ENCODE measurements at regions not wholly inside any gene's neighbourhood (a gene's known extent, or its start where the extent isn't known, plus 50 kb on each side); places are given as distances from the start of the nearest gene placed in this dataset.
"Not testable (repeated sequence)": the region's sequence is repeated elsewhere in the genome, so short reads cannot be mapped to it uniquely, and the experiment has no call there.

GRCh38 chr2:201568217-201568820 is 75.0 kb downstream of the TMEM237 start:
- DNase-seq: no peak

- DNase-seq: peak; percentile 14
Measured at GRCh38 chr2:201559067-201559710, 84.1 kb downstream of the TMEM237 start.

GRCh38 chr2:201558665-201559064 is 84.6 kb downstream of the TMEM237 start:
- no peak for DNase-seq

GRCh38 chr2:201558232-201558631 is 85.1 kb downstream of the TMEM237 start:
- no peak for DNase-seq

GRCh38 chr2:201551901-201552300 is 91.4 kb downstream of the TMEM237 start:
- DNase-seq: no peak

- DNase-seq: no peak
Measured at GRCh38 chr2:201546576-201546975, 95.0 kb downstream of the STRADB start.

- DNase-seq: no peak
Measured at GRCh38 chr2:201542291-201542690, 90.8 kb downstream of the STRADB start.

GRCh38 chr2:201539271-201539670 is 87.7 kb downstream of the STRADB start:
- DNase-seq: not testable (repeated sequence)

- DNase-seq: no peak
Measured at GRCh38 chr2:201538025-201538424, 86.5 kb downstream of the STRADB start.

GRCh38 chr2:201536754-201537153 is 85.2 kb downstream of the STRADB start:
- DNase-seq: no peak

GRCh38 chr2:201536046-201536445 is 84.5 kb downstream of the STRADB start:
- DNase-seq: no peak

GRCh38 chr2:201532686-201533304 is 81.3 kb downstream of the STRADB start:
- DNase-seq: no peak

All from DMS 273 treated with DMSO at 0.1 percent for 48 hours (cell line).